ENCODE measurements at regions not wholly inside any gene's neighbourhood (a gene's known extent, or its start where the extent isn't known, plus 50 kb on each side); places are given as distances from the start of the nearest gene placed in this dataset.

DNA sequence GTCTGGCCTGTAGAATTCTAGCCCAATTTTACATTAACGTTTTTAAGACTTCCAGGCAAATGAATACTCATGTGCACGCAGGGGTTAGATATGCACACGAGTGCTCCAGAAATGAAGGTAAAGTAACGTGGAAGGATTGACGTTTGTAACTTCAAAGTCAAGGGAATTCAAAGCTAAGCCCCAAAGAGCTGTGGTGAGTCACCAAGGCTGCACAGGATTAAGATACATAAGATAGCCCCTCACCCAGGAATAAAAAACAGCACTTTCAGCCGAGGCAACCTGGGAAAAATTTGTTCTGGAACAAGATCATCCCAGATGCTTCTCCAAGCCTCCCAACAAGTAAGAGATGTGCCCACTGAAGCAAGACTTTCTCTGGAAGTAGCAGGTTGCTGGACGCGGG is 259.6 kb upstream of the PLXNA2 start:
- H3K27ac ChIP-seq (ENCODE audit: extremely low read depth, low read depth, low read length): no peak overlapping the region
- CTCF ChIA-PET: interaction anchor here (1.1 kb wide), 1 partner anchor 34 kb away, joined by 3 read pairs; no protein-coding TSS in a partner anchor

More for the DNA sequence above, 259.6 kb upstream of the PLXNA2 start:
- no peaks in the 10 kb centered on the region for H3K36me3 ChIP-seq (ENCODE audit: control insufficient read depth in 2 of 2, insufficient read depth in 1 of 2, low read length in 2 of 2)
- TF ChIP-seq HIC1 (tag by site-specific recombination; IDR thresholded peaks at IDR 0.05) (no peak), ZNF660 (tag by site-specific recombination; IDR thresholded peaks at IDR 0.05) (no peak), WT1 (tag by site-specific recombination; IDR thresholded peaks at IDR 0.05) (no peak), ZNF423 (tag by site-specific recombination; IDR thresholded peaks at IDR 0.05) (no peak), ZNF426 (tag by site-specific recombination; IDR thresholded peaks at IDR 0.05) (no peak), ZBTB7A (tag by site-specific recombination; IDR thresholded peaks at IDR 0.05; ENCODE audit: low read depth) (no peak), ZSCAN4 (tag by site-specific recombination; IDR thresholded peaks at IDR 0.05) (no peak), HOXC10 (CRISPR knock-in tag; IDR thresholded peaks at IDR 0.05) (no peak), ZBTB44 (tag by site-specific recombination; IDR thresholded peaks at IDR 0.05) (no peak), SP7 (tag by site-specific recombination; IDR thresholded peaks at IDR 0.05) (no peak), PRDM2 (tag by site-specific recombination; IDR thresholded peaks at IDR 0.05; ENCODE audit: borderline replicate concordance) (no peak), ZNF768 (tag by site-specific recombination; IDR thresholded peaks at IDR 0.05) (no peak), ZNF785 (tag by site-specific recombination; IDR thresholded peaks at IDR 0.05) (no peak)
- no peak overlapping the region for H3K4me3 ChIP-seq (ENCODE audit: low read depth, low read length)
- no peaks in the 10 kb centered on the region for H3K9me3 ChIP-seq (ENCODE audit: control insufficient read depth, insufficient read depth, low read depth, low read length)
- H3K4me1 ChIP-seq (ENCODE audit: control insufficient read depth, insufficient read depth, low read length): no peaks in the 10 kb centered on the region
- POLR2A ChIA-PET: no interaction called here
